ENCODE measurements at regions not wholly inside any gene's neighbourhood (a gene's known extent, or its start where the extent isn't known, plus 50 kb on each side); places are given as distances from the start of the nearest gene placed in this dataset.

DNA sequence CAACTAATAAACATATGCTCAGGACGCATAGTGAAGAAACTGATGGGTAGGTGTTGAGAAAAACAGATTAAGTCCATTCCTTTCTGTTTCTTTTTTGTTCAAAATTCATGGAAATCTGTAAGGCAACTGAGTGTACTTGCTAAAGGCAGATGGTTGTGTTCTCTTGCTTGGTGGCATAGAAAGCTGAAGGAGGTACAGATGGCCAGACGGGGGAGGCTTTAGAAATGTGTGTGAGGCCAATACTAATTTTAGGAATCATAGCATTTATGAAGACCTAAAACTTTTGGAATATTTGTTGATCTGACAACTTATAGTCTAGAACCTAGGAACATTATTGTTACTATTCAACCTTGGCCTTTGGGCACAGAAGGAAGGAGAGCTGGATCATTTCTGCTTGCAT lies 56.8 kb upstream of the EMCN start:
- Histone ChIP-seq H4K20me1 (ENCODE audit: insufficient read depth, low read length) (no peaks in the 10 kb centered on the region), H3K4me1 (ENCODE audit: insufficient read depth, low read length) (no peaks in the 10 kb centered on the region), H3K27ac (ENCODE audit: low read depth, low read length) (no peak overlapping the region), H2AFZ (ENCODE audit: low read length) (no peak overlapping the region), H3K9me3 (ENCODE audit: low read depth, low read length) (no peaks in the 10 kb centered on the region), H3K79me2 (ENCODE audit: insufficient read depth, low read length) (no peaks in the 10 kb centered on the region), H3K27me3 (ENCODE audit: insufficient read depth, low read length) (no peaks in the 10 kb centered on the region), H3K4me3 (ENCODE audit: insufficient read depth, low read length) (no peak overlapping the region), H3K4me2 (ENCODE audit: insufficient read depth, low read length) (no peak overlapping the region), H3K36me3 (ENCODE audit: insufficient read depth, low read length) (no peaks in the 10 kb centered on the region)
- TF ChIP-seq, protein P1, sequence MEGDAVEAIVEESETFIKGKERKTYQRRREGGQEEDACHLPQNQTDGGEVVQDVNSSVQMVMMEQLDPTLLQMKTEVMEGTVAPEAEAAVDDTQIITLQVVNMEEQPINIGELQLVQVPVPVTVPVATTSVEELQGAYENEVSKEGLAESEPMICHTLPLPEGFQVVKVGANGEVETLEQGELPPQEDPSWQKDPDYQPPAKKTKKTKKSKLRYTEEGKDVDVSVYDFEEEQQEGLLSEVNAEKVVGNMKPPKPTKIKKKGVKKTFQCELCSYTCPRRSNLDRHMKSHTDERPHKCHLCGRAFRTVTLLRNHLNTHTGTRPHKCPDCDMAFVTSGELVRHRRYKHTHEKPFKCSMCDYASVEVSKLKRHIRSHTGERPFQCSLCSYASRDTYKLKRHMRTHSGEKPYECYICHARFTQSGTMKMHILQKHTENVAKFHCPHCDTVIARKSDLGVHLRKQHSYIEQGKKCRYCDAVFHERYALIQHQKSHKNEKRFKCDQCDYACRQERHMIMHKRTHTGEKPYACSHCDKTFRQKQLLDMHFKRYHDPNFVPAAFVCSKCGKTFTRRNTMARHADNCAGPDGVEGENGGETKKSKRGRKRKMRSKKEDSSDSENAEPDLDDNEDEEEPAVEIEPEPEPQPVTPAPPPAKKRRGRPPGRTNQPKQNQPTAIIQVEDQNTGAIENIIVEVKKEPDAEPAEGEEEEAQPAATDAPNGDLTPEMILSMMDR (IDR thresholded peaks at IDR 0.05; ENCODE audit: extremely low read depth, low read depth, low read length), result no peak
- no peak for DNase-seq (ENCODE audit: insufficient read length, low spot score, missing footprints)

DNA sequence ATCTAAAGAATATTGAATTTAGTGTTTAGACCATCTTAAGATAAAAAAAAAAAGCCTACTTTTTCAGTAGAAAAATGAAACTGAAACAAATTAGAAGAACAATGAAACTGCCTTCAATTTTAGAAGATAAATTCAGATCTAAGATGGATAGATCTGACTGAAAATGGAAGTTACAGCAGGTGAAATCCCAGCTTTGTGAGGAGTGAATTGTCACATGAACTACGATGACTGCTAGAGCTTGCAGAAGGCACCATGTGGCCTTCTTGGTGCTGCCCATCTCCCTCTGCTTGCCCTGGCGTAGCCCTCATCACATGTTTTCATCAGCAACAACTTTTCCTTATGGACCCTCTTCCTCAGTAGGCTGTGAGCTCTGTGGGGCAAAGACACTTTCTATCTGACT lies 51.4 kb upstream of the EMCN start:
- Histone ChIP-seq H3K27ac (ENCODE audit: low read depth, low read length) (no peak overlapping the region), H3K79me2 (ENCODE audit: insufficient read depth, low read length) (no peaks in the 10 kb centered on the region), H3K4me3 (ENCODE audit: insufficient read depth, low read length) (no peak overlapping the region), H2AFZ (ENCODE audit: low read length) (no peak overlapping the region), H4K20me1 (ENCODE audit: insufficient read depth, low read length) (no peaks in the 10 kb centered on the region), H3K4me2 (ENCODE audit: insufficient read depth, low read length) (no peak overlapping the region), H3K9me3 (ENCODE audit: low read depth, low read length) (no peaks in the 10 kb centered on the region), H3K36me3 (ENCODE audit: insufficient read depth, low read length) (no peaks in the 10 kb centered on the region), H3K27me3 (ENCODE audit: insufficient read depth, low read length) (no peaks in the 10 kb centered on the region), H3K4me1 (ENCODE audit: insufficient read depth, low read length) (no peaks in the 10 kb centered on the region)
- DNase-seq (ENCODE audit: insufficient read length, low spot score, missing footprints), result peak; percentile 23
- TF ChIP-seq, protein P1 (IDR thresholded peaks at IDR 0.05; ENCODE audit: extremely low read depth, low read depth, low read length), result no peak

Data from osteoblast (primary cell).